Epidermal melanocyte (primary cell): ENCODE measurements at regions not wholly inside any gene's neighbourhood (a gene's known extent, or its start where the extent isn't known, plus 50 kb on each side); places are given as distances from the start of the nearest gene placed in this dataset.
"Not testable (repeated sequence)": the region's sequence is repeated elsewhere in the genome, so short reads cannot be mapped to it uniquely, and the experiment has no call there.

ENCODE experiments used
- DNase-seq: peaks from one replicate; pipeline ENCODE4 v3.0.0; 2011; ENCODE audit warnings: low spot score; ENCODE audit not compliant: insufficient read length

DNA sequence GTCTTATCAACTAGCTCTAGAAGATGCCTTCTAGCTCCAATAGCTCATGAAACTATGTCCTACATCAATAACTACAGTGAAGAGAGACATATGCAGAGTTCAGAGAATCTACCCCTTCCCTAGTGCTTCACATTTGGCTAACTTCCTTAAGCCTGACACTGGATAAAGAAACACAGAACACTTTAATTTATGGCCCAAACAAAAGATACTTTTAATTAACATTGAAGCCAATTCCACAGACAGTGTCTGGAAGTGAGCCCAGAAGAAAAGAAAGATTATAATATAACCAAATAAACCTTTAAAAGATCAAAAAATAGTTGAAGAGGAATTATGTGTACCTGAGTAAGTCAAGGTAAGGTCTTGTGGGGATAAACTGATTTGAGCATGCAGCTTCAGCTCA, 255.2 kb downstream of the C11orf87 start:
- no peak for DNase-seq

DNA sequence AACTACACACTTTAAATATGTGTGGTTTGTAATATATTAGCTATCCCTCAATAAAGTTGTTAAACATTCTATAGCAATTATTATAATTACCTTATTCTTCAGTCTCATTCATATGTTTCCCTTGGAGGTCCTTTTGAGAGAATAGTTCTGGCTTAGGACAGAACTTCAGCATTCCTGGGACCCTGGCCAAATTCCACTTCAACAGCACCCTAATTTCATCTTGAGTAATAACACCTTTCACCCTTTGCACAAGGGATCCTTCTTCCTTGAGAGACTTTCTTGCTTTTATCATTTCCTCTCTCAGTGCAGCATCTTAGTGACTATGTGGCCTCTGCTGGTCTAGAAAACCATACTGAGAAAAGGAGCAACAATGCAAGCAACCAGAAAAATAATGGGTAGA, 255.9 kb downstream of the C11orf87 start:
- no peak for DNase-seq

DNA sequence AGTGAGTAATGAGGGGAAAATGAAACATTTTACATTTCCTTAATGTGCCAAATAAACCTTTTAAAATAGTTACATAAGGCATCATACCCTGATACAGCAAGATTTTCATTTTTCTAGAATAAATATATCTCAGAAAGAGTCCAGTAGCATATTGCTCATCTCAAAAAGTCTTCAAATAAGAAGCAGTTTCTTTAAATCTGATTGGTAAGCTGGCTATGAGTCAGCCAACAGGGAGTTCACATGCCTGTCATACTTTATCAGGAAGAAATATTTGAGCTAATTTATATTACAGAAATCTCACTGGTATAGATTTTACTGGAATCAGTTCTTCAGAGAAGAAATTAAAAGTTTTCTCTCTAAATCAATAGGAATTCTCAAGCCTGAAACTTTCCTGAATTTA, 258.1 kb downstream of the C11orf87 start:
- DNase-seq = no peak

- not testable (repeated sequence) for DNase-seq
Measured at GRCh38 chr11:109682788-109683187, 260.8 kb downstream of the C11orf87 start.

- DNase-seq = no peak
Measured at GRCh38 chr11:109695696-109696095, 273.7 kb downstream of the C11orf87 start.

- DNase-seq = no peak
Measured at GRCh38 chr11:109696191-109696897, 274.4 kb downstream of the C11orf87 start.

GRCh38 chr11:109697140-109697843, 275.3 kb downstream of the C11orf87 start:
- no peak for DNase-seq

- DNase-seq = no peak
Measured at GRCh38 chr11:109698237-109698636, 276.2 kb downstream of the C11orf87 start.

GRCh38 chr11:109704432-109704831, 282.4 kb downstream of the C11orf87 start:
- no peak for DNase-seq

GRCh38 chr11:109706945-109707344, 285.0 kb downstream of the C11orf87 start:
- no peak for DNase-seq

DNA sequence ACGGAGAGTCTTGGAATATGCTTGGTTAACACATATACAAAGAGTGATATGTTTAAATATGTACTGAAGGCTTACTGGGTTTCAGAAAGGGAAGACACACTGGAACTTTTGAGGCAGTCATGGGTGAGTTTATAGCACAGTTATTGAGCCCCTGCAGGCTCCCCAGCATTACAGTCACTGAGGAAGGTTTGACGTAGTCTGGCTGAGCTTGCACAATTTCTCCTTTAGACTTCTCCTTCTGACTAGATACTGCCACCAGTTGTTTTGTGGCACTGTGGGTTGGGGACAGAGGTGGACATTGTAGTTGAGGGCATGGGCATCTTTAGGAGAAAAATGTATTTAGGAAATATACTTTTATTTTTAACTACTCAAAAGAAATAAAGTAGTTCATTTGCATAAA, 285.4 kb downstream of the C11orf87 start:
- no peak for DNase-seq

GRCh38 chr11:109708184-109708583, 286.2 kb downstream of the C11orf87 start:
- DNase-seq = no peak

GRCh38 chr11:109714444-109714843, 292.5 kb downstream of the C11orf87 start:
- not testable (repeated sequence) for DNase-seq

DNA sequence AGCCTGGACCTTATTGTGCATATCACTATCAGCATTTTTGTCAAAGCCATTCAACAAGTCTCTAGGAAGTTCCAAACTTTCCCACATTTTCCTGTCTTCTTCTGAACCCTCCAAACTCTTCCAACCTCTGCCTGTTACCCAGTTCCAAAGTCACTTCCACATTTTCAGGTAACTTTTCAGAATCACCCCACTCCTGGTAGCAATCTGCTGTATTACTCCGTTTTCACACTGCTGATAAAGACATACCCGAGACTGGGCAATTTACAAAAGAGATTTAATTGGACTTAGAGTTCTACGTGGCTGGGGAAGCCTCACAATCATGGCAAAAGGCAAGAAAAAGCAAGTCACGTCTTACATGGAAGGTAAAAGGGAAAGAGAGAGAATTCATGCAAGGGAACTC, 293.4 kb downstream of the C11orf87 start:
- DNase-seq = not testable (repeated sequence)

DNA sequence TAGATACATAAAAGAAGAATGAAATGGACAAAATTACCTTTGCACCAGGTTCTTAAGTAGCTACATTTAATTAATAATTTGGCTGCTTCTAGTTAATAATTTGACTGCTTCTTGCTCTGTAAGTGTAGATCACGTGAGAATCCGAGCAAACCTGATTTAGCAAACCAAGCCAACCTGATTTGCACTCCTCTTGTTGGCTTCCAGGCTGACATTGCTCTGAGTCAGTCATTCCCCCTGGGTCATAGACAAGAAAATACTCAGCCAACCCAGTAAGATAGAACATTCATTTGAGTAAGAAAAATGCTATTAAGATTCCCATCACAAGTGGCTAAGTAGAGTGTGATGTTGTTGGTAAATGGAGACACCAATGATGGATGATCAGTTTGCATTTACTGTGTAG, 304.1 kb downstream of the C11orf87 start:
- DNase-seq = no peak

DNA sequence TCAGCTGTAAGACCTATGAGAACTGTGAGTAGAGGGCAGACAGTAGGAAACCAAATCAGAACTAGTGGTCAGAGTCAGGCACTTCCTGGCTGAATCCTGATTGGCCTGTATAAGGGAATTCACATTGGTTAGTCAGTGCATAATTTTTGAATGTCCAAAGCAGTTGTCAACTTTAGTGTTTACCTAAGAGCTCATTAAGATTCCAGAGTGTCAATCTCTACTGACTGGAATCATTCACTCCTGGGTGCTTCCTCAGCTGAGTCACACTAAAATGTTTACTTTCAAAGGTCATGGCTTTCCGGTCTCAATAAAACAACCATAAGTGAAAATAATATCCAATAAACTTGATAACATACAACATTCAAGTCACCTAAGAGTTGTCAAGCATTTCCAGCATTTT, 306.1 kb downstream of the C11orf87 start:
- DNase-seq = no peak

- no peak for DNase-seq
Measured at GRCh38 chr11:109729761-109730160, 307.8 kb downstream of the C11orf87 start.

DNA sequence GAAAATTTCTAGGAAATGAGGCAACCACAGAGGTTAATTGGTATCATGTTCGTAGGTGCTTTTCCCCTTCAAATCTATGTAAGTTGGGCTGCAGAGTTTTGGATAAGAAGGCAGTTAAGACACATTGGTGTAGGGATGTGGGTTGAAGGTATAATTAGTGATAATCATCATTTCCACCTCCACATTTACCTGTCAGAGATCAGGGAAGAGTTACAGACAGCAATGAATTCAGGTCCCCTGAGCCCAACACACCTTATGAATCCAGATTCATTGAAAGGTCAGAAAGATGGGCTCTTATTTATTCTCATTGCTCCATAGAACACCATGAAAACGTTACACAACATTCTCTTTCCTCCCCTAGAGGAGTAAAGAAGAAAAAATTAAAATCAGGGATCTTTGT, 308.7 kb downstream of the C11orf87 start:
- DNase-seq = no peak

GRCh38 chr11:109731451-109731850, 309.5 kb downstream of the C11orf87 start:
- DNase-seq = no peak

DNA sequence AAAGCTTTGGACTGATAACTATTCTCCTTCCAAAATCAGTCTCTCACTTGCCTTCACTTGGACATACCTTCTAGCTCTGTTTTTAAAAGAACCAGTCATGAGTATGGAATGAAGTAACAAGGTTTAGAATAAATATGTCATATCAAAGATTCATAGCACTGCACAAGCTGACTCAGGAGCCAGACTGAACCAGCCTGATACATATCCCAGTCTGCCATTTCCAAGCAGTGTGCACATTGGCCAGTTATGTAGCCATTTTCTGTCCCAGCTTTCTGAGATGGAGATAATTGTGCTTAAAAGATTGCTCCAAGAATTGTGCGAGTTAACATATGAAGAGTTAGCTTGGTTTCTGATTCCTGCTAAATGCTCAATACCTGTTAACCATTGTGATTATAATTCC, 311.3 kb downstream of the C11orf87 start:
- no peak for DNase-seq

- DNase-seq = no peak
Measured at GRCh38 chr11:109734566-109734965, 312.6 kb downstream of the C11orf87 start.

- DNase-seq = no peak
Measured at GRCh38 chr11:109735128-109735527, 313.1 kb downstream of the C11orf87 start.

GRCh38 chr11:109739379-109739778, 317.4 kb downstream of the C11orf87 start:
- no peak for DNase-seq
